ENCODE measurements at regions not wholly inside any gene's neighbourhood (a gene's known extent, or its start where the extent isn't known, plus 50 kb on each side); places are given as distances from the start of the nearest gene placed in this dataset.

DNA sequence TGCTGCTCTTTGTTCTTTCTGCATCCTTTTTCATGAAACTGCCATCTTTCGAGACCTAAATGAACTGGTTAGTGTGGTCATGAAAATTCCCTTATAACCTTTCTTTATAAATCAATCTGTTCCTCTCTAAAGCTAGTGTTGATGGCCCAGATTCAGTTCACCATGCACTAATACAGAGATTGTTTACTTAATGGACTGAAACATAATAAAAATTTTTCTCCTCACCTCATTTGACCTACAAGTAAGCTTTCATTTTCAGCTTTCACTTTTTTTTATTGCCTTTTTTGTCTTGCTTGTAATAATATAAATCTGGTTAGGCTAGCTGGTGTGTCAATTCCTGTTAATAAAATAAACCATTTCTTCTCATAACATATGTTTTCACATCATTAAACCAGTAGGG is 183.8 kb downstream of the CCDC59 start:
- no peak for DNase-seq (ENCODE audit: low read depth, low spot score)

DNA sequence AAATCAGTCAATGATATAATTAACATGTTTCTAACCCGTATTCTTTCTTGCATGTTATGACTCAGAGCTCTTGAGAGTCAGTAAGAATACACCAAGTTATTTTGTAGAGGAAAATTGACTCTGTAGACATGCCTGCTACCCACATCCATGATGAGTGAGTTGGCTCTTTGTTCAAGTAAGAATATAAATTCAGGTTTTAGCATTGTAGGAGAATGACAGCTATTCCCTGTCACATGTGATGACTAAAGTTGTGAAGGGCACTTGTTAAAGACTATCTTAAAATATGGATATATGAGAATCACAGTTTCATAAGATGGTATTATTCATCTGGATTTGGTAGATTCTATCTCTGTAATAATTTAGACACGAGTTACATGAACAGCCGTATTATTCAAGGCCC is 209.1 kb downstream of the CCDC59 start:
- DNase-seq (ENCODE audit: low read depth, low spot score): no peak

DNA sequence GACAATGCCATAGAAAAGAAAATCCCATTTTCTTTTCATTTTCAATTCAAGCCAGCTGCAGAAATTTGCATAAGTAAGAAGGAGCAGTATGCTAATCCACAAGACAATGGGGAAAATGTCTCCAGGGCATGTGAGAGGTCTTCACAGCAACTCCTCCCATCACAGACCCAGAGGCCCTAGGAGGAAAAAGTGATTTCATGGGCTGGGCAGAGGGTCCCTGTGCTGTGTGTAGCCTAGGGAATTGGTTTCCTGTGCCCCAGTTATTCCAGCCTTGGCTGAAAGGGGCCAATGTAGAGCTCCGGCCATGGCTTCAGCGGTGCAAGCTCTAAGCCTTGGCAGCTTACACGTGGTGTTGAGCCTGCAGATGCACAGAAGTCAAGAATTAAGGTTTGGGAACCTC is 211.4 kb downstream of the CCDC59 start:
- peak; percentile 55 for DNase-seq (ENCODE audit: low read depth, low spot score)

DNA sequence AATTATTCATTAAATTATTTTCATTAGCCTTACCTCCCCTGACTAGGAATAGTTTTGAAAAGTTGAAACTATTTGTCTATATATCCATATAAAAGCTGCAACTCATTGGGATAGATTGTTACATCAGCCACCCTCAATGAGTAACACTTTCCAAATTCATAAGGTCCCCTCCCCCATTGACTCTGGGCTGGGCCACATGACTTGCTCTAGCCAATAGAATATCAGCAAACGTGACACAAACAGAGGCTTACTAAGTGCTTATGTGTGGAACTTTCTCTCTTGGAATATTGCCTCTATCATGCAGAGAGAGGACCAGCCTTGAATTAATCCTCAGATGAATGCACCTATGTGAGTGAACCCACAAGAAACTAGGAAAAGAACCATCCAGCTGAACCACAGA is 213.7 kb downstream of the CCDC59 start:
- no peak for DNase-seq (ENCODE audit: low read depth, low spot score)

DNA sequence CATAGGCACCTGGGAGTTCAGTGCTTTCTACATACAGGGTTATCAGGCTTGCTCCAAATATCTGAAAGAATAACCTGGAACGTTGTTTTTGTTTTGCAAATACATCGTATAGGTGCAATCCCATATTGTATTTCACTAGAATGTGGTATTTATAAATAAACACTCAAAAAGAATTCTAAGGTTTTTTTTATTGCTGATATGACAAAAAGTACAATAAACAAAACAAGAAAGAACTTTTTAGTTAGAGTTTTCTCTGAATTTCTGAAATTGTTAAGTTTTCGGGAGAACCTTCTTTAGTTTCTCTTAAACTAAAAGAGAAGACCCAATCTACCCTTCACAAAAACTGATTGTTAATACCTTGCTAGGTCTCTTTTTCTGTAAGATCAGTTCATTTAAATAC is 225.8 kb downstream of the CCDC59 start:
- no peak for DNase-seq (ENCODE audit: low read depth, low spot score)

DNA sequence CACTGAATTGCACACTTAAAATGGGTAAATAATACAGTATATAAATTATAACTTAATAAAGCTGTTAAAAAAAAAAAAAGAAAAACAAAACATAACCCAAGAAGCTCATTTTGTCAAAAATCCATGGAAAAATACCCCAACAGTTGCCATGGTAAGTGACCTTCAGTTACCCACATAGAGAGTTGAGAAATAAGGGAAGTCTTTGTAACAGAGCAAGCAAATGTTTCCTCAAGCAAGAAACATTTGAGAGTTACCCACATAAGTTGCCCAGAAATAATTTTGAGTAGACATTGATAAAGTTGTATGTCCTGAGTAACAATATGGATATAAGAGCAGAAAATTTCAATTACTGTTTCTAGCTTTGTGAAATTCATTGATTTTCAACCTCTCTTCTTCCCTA is 227.4 kb downstream of the CCDC59 start:
- no peak for DNase-seq (ENCODE audit: low read depth, low spot score)

DNA sequence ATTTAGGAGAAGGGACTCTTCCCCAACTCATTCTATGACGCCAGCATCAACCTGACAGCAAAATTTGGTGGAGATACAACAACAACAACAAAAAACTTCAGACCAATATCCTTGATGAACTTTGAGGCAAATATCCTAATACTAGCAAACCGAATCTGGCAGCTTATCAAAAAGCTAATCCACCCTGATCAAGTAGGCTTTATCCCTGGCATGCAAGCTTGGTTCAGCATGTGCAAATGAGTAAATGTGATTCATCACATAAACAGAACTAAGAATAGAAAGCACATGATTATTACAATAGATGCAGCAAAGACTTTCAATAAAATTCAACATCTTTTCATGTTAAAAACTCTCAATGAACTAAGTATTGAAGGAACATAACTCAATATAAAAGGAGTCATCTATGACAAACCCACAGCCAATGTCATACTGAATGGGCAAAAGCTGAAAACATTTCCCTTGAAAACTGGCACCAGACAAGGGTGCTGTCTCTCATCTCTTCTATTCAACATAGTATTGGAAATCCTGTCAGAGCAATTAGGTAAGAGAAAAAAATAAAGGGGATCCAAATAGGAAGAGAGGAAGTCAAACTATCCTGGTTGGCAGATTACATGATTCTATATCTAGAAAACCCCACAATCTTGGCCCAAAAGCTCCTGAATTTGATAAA is 233.3 kb downstream of the CCDC59 start:
- no peak for DNase-seq (ENCODE audit: low read depth, low spot score)

DNA sequence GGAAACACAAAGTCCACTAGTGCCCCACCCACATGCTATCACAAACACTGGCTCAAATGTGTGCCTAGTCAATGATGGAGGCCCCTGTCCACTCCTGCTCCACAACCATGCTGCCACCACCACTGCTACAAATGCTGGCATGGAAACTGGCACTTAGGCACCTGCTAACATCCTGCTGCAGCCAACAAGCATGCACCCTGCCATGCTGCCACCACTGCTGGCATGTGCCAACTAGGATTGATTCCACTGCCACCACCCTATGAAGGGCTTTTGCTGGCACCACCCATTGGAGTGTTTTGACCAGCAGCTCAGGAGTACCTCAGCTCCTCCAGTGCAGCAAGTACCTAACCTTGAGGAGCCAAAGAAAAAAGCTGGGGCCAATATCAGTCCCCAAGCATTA is 236.6 kb downstream of the CCDC59 start:
- DNase-seq (ENCODE audit: low read depth, low spot score): no peak

DNA sequence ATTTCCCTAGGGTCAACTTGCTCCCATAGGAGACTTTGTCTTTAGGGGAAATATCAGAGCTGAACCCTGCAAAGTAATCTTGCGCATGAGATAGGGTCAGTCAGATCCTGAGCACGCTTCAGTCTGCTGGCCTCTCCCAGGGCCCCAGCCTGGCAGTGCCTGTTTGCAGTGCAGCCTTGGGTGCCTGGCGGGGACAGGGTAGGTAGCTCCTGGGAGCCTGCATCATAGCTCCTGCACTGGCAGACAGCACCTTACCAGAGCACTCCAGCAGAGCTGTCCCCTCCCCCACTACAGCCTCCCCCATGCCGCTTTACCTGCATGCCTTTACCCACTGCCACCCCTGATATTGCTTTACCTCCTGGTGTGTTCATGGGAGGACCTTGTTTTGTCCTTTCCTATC is 237.3 kb downstream of the CCDC59 start:
- DNase-seq (ENCODE audit: low read depth, low spot score): no peak

DNA sequence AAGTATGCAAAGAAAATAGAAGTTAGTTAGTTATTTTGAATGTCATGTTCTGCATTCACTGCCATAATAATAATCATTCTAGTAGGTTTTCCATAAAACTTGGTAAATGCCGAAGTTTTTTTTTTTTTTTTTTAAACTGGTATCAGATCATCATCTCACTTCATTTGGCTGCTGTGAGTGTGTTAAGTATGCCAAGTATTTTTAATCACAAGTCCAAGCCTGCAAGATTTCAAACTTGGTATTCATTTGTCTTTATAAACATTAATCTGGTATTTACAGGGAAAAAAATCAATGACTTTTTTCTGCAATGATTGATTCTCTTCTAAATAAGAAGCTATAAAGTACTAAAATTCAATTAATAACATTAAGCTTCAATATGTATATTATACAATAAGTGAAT is 248.9 kb downstream of the CCDC59 start:
- DNase-seq (ENCODE audit: low read depth, low spot score): no peak

DNA sequence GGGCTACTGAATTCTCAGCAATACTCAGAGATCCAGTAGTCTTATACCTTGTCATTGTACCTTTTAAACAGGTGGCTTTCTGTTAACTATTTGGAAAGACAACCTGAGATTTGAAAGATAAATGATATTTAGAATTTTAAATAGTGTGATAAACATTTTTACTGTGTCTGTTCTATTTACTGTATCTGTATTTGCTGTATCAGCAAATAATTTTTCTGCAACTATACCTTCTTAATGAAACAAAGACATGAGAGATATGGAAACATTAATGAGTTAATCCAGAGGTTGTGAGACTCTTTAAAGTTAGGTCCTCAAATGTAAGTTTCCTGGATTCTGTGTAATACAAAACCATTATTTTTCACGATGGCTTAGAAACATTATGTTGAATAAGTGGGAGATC is 249.6 kb downstream of the CCDC59 start:
- no peak for DNase-seq (ENCODE audit: low read depth, low spot score)

DNA sequence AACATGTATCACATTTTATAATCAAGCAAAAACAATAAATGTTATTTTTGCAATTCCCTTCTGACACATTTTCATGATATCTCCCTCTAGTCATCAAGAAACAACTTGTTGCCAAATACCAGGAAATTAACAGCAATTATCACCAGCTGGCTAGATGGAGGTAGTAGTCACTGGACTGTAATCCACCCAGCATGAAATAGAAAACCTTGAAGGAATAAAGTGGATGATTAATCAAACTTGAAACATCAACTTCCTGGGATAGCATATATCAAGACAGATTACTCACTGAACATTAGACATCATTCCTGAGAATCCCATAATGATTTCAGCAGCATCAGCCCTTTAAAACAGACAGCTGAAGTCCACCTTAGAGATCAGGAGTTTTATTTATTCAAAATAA is 259.0 kb downstream of the CCDC59 start:
- DNase-seq (ENCODE audit: low read depth, low spot score): no peak

DNA sequence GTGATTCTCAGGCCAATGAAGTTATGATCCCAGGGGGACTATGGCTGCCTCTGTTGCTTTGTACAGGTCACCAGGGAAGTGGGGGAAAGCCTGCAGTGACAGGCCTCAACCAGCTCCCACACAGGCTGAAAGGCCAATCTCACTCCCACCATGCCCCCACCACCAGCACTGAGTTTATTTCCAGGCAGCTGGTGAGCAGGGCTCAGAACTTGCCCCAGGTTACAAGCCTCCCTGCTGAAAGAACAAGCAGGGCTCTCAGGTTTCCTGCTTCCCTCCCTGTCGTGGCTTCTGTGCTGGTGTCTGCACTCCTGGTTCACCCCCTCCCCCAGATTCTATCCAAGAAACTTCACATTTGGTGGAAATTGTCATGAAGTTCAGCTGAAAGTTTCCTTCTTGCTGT is 260.3 kb downstream of the CCDC59 start:
- peak; percentile 58 for DNase-seq (ENCODE audit: low read depth, low spot score)

DNA sequence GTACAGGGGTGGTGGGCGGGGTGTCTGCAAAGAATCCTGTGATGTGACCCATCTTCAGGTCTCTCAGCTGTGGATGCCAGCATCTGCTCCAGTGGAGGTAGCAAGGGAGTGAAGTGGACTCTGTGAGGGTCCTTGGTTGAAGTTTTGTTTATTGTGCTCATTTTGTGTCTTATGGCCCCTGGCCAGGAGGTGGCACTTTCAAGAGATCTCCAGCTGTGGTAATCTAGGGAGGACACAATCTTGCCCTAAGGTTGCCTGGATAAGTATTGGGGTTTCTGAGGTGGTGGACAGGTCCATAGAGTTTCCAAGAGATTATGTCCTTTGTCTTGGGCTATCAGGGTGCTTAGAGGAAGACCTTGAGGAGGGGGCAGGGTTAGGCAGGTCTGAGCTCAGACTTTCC is 260.7 kb downstream of the CCDC59 start:
- no peak for DNase-seq (ENCODE audit: low read depth, low spot score)

DNA sequence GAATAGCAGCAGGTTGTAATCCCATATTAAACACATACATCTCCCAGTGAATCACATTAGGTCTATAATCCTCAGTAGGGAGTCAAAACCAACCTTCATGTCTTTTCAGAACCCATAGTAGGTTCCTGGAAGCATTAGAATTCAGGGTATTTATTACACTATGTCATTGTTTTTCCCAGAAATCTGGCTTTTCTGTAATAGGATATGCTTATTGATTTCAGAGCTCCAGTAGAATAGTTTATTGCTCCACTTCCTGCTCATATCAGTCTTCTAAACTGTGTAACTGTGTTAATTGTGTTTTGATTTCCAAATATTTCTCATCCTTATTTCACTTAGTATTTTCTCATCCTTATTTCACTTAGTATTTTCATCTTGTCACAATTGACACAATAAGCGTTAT is 268.0 kb downstream of the CCDC59 start:
- no peak for DNase-seq (ENCODE audit: low read depth, low spot score)

DNA sequence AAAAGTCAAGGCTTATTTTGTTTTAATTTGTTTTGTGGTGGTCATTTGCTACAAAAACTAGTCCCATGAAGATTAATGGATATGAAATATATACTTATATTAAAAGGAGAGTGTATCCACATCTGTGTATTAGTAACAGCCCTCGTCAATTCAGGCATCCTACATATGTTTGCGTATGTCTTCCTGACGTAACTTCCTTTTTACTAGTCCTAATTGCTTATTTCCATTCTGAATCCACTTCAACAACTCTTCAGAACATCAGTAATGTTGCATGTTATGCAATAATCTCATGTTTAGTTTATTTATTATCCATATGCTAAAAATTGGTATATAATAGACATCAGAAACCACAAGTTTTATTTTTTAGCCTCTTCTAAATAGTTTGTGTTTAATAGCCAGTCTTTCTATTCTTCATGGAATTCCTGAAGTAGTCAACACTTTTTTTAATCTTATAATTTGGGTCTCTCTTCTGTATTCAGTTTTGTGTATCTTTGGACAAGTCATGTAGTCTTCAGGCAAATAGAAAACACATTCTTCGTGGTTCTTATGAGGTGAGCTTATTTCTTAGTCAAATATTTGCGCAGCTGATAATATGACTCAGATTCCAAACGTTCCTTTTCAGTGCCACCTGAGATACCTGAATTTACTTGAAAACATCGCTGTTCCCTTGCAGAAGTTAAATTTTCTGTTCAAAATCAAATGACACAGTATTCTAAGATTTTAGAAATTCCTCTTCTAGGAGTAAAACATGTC is 268.6 kb downstream of the CCDC59 start:
- no peak for DNase-seq (ENCODE audit: low read depth, low spot score)

DNA sequence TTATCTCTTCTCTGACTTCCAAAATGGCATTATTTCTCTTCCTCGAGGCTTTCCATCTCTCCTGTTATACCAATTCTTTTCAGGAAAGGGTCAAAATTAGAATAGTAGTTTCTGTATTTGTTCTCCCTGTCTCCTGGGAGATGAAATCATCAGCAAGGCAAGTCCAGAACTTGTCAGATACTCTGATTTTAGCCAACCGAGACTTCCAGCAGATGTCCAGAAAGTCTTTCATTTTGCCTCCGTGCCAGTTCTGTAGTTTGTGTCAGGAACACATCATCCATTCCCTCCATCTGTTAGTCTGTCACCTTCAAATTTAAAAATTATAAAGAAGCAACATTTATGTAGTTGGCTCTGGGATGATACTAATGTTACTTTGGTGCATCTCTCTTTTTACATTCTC is 275.7 kb downstream of the CCDC59 start:
- DNase-seq (ENCODE audit: low read depth, low spot score): no peak

DNA sequence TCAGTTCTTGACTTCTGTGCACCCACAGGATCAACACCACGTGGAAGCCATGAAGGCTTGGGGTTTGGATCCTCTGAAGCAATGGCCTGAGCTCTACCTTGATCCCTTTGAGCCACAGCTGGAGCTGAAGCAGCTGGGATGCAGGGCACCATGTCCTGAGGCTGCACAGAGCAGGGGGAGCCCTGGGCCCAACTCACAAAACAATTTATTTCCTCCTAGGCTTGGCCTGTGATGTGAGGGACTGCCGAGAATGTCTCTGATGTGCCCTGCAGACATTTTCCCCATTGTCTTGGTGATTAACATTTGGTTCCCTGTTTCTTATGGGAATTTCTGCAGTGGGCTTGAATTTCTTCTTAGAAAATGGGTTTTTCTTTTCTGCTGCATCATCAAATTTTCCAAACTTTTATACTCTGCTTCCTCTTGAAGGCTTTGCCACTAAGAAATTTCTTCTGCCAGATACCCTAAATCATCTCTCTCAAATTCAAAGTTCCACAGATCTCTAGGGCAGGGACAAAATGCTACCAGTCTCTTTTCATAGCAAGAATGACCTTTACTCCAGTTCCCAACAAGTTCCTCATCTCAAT is 288.2 kb downstream of the CCDC59 start:
- peak; percentile 77 for DNase-seq (ENCODE audit: low read depth, low spot score)

DNA sequence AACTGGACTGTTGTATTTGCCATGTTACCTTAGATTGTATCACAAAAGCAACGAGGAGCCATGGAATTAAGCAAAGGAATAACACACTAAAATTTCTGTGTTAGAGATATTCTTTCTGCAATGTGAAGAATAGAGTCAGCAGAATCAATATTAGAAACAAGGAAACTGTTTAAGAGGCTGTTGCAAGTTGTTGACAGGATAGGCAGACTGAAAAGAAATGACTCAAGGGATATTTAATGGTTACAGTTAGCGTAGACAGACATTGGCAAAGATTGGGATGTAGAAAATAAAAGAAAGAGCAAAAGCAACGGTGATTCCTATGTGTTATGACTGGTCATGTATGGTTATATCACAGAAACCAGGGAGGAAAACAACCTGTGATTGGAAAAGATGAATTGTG is 299.0 kb upstream of the PPFIA2 start:
- DNase-seq (ENCODE audit: low read depth, low spot score): no peak

DNA sequence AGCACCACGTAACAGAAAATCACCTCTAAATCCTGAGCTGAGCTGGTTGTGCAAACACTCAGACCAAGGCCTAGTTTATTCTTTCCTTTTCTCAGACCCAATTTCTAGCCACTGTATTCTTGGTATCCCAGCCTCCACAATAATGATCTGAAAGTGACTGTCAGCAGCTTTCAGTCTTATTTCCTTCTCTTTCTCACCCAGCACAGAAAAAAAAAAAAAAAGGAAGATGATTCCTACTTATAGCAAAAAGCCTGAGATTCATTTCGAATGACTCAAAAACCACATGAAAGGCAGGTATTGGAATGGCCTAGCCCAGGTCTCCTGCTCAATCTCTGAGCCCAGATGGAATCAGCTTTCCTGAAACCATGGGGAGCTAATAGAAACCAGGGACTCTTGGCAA is 298.6 kb upstream of the PPFIA2 start:
- DNase-seq (ENCODE audit: low read depth, low spot score): no peak

DNA sequence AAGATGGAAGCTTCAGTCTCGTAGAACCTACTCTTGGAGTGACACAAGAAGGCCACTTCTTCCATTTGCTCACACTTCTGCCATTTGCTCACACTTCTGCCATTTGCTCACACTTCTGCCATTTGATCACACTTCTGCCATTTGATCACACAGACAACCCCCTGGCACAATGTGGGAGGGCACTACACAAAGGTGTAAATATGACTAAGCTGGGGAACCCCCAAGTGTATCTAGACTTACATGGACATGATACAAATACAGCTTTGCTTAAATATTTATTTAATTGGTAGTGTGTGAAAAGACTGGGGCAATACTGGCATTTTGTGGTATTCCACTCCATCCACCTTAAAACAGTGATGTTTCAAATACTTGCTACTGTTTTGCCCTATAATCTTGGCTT is 296.2 kb upstream of the PPFIA2 start:
- DNase-seq (ENCODE audit: low read depth, low spot score): no peak

DNA sequence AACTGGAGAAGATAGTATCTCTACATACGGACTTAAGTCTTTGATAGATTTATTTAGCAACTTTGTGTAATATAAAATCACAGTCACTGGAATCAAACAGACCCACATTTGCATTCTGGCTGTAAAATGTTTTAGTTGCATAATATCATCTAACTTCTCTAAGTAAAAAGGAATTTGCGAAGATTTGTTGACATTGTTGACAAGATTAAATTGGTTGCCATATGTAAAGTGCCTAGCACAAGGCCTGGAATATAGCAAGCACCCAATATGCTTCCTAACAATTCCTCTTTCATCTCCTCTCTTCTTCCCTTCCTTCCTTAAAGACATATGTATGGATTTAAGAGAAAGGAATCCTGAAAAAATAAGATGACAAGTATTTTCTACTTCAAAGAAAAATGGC is 295.4 kb upstream of the PPFIA2 start:
- no peak for DNase-seq (ENCODE audit: low read depth, low spot score)

DNA sequence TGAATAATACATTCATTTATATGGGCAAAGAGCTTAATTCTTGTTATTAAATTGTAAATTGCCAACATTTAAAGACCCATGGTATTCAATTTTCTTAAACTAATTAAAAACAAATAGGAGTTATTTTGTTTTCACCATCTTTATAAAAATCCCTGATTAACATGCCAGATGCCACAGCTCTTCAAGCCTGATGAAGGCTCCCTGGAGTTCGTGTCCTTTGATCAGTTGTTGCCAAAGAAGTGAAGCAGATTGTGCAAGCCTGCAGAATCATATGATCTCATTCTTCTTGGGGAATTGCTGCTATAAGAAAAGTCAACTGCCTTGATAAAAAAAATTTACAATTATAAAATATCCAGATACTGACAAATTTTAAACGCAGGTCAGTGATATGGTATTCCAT is 288.3 kb upstream of the PPFIA2 start:
- no peak for DNase-seq (ENCODE audit: low read depth, low spot score)

Data from ELF-1 (cell line).